Cardiac fibroblast (primary cell): ENCODE measurements at regions not wholly inside any gene's neighbourhood (a gene's known extent, or its start where the extent isn't known, plus 50 kb on each side); places are given as distances from the start of the nearest gene placed in this dataset.
"Not testable (repeated sequence)": the region's sequence is repeated elsewhere in the genome, so short reads cannot be mapped to it uniquely, and the experiment has no call there.

Experiments used
- DNase-seq, 2 donors: peaks; one replicate each; pipeline versions ENCODE4 v3.0.0 to v3.0.0-alpha.2; 2010; ENCODE audit warnings: low read depth in 2 of 2
- H3K4me3 ChIP-seq, 2 donors: replicated peaks in 1 of 2; 1 replicate in 1 of 2; 2 replicates in 1 of 2; pipeline ENCODE4 v1.5.1; 2011; ENCODE audit warnings: low read depth in 2 of 2, low read length in 2 of 2, mild to moderate bottlenecking in 2 of 2, moderate library complexity in 1 of 2
- CTCF ChIP-seq: IDR thresholded peaks from one replicate; pipeline ENCODE4 v1.5.1; 2011; ENCODE audit warnings: low read depth, mild to moderate bottlenecking, low read length, inconsistent platforms

GRCh38 chrX:9396930-9397329 lies 67.9 kb upstream of the TBL1X start:
- no peak for TF ChIP-seq CTCF
- peak; percentile 30 to 39 for DNase-seq
- H3K4me3 ChIP-seq, result no peak overlapping the region

GRCh38 chrX:9401051-9401450 lies 63.8 kb upstream of the TBL1X start:
- H3K4me3 ChIP-seq, result no peak overlapping the region
- no peak for TF ChIP-seq CTCF
- no peak for DNase-seq

GRCh38 chrX:9403374-9403773 lies 61.5 kb upstream of the TBL1X start:
- no peak overlapping the region for H3K4me3 ChIP-seq
- TF ChIP-seq CTCF, result no peak
- DNase-seq, result no peak

GRCh38 chrX:9405635-9406034 lies 59.2 kb upstream of the TBL1X start:
- not testable (repeated sequence) for H3K4me3 ChIP-seq, DNase-seq

GRCh38 chrX:9410889-9411288 lies 54.0 kb upstream of the TBL1X start:
- DNase-seq, H3K4me3 ChIP-seq: not testable (repeated sequence)

GRCh38 chrX:9411682-9412081 lies 53.2 kb upstream of the TBL1X start:
- DNase-seq, result not testable (repeated sequence)

GRCh38 chrX:9414416-9414815 lies 50.4 kb upstream of the TBL1X start:
- H3K4me3 ChIP-seq, result no peak overlapping the region
- no peak for DNase-seq
- no peak for TF ChIP-seq CTCF

More at GRCh38 chrX:9411682-9412081, 53.2 kb upstream of the TBL1X start:
- H3K4me3 ChIP-seq, result not testable (repeated sequence)
